ENCODE measurements at regions not wholly inside any gene's neighbourhood (a gene's known extent, or its start where the extent isn't known, plus 50 kb on each side); places are given as distances from the start of the nearest gene placed in this dataset.

- no peaks in the 10 kb centered on the region for H3K27me3 ChIP-seq
These were observed 176.2 kb downstream of the SEC61B start for GRCh38 chr9:99398241-99398640.

GRCh38 chr9:99399474-99399873 lies 177.4 kb downstream of the SEC61B start:
- no peak overlapping the region for H3K27ac ChIP-seq
- TF ChIP-seq POLR2A (IDR thresholded peaks at IDR 0.05): no peak
- no peak for TF ChIP-seq CTCF (IDR thresholded peaks at IDR 0.05)
- no peak overlapping the region for H3K4me3 ChIP-seq
- H3K27me3 ChIP-seq: no peaks in the 10 kb centered on the region
- DNase-seq (ENCODE audit: extremely low spot score in 2 of 2): no peak
- intact Hi-C loops (cut with DNase I): no loop called here
- H3K36me3 ChIP-seq: no peaks in the 10 kb centered on the region
- no peaks in the 10 kb centered on the region for H3K4me1 ChIP-seq
- H3K9me3 ChIP-seq: no peaks in the 10 kb centered on the region

More at GRCh38 chr9:99398241-99398640, 176.2 kb downstream of the SEC61B start:
- TF ChIP-seq POLR2A (IDR thresholded peaks at IDR 0.05): no peak
- TF ChIP-seq CTCF (IDR thresholded peaks at IDR 0.05): no peak
- no peak for TF ChIP-seq POLR2AphosphoS5 (IDR thresholded peaks at IDR 0.05; ENCODE audit: insufficient read depth in 1 of 2, low read depth in 1 of 2)
- Histone ChIP-seq H3K9me3 (no peaks in the 10 kb centered on the region), H3K4me3 (no peak overlapping the region), H3K27ac (no peak overlapping the region), H3K4me1 (no peaks in the 10 kb centered on the region), H3K36me3 (no peaks in the 10 kb centered on the region)
- DNase-seq (ENCODE audit: extremely low spot score in 2 of 2): no peak
- intact Hi-C loops (cut with DNase I): no loop called here

- H3K4me3 ChIP-seq: no peak overlapping the region
- H3K27me3 ChIP-seq: no peaks in the 10 kb centered on the region
- intact Hi-C loops (cut with DNase I): no loop called here
- TF ChIP-seq POLR2AphosphoS5 (IDR thresholded peaks at IDR 0.05; ENCODE audit: insufficient read depth in 1 of 2, low read depth in 1 of 2): no peak
- no peak for TF ChIP-seq POLR2A (IDR thresholded peaks at IDR 0.05)
- TF ChIP-seq CTCF (IDR thresholded peaks at IDR 0.05): no peak
- DNase-seq (ENCODE audit: extremely low spot score in 2 of 2): no peak
- no peaks in the 10 kb centered on the region for H3K4me1 ChIP-seq
- H3K36me3 ChIP-seq: no peaks in the 10 kb centered on the region
- no peak overlapping the region for H3K27ac ChIP-seq
- H3K9me3 ChIP-seq: no peaks in the 10 kb centered on the region
These were observed 178.2 kb downstream of the SEC61B start for GRCh38 chr9:99400184-99400731.

GRCh38 chr9:99401680-99402504 lies 179.8 kb downstream of the SEC61B start:
- H3K27me3 ChIP-seq: no peaks in the 10 kb centered on the region
- H3K27ac ChIP-seq: no peak overlapping the region

More at GRCh38 chr9:99401680-99402504, 179.8 kb downstream of the SEC61B start:
- no peak overlapping the region for H3K4me3 ChIP-seq
- H3K36me3 ChIP-seq: no peaks in the 10 kb centered on the region
- H3K9me3 ChIP-seq: no peaks in the 10 kb centered on the region
- no peak for DNase-seq (ENCODE audit: extremely low spot score in 2 of 2)
- intact Hi-C loops (cut with DNase I): no loop called here
- H3K4me1 ChIP-seq: no peaks in the 10 kb centered on the region
- no peak for TF ChIP-seq POLR2AphosphoS5 (IDR thresholded peaks at IDR 0.05; ENCODE audit: insufficient read depth in 1 of 2, low read depth in 1 of 2)
- TF ChIP-seq CTCF (IDR thresholded peaks at IDR 0.05): no peak
- TF ChIP-seq POLR2A (IDR thresholded peaks at IDR 0.05): no peak

All from vagina (tissue), 2 donors.